ENCODE measurements at regions not wholly inside any gene's neighbourhood (a gene's known extent, or its start where the extent isn't known, plus 50 kb on each side); places are given as distances from the start of the nearest gene placed in this dataset.

GRCh38 chr4:11153171-11153750 lies 275.4 kb downstream of the HS3ST1 start:
- Histone ChIP-seq H4K8ac (ENCODE audit: extremely low read depth, insufficient read depth, low read length) (no peak overlapping the region), H3K9ac (replicated peaks in 1 of 4; ENCODE audit: extremely low read depth in 1 of 4, low read depth in 3 of 4, low read length in 3 of 4) (no peak overlapping the region), H3K27me3 (replicated peaks in 1 of 4; ENCODE audit: control insufficient read depth in 3 of 4, extremely low read depth in 1 of 4, insufficient read depth in 3 of 4, low read length in 3 of 4) (no peaks in the 10 kb centered on the region), H3K23ac (ENCODE audit: insufficient read length) (no peak overlapping the region), H3K4me2 (ENCODE audit: insufficient read depth in 1 of 2, low read depth in 2 of 2, low read length in 2 of 2) (no peak overlapping the region), H3K4ac (replicated peaks; ENCODE audit: insufficient read length, low read depth, low read length) (no peak overlapping the region), H3K4me1 (replicated peaks in 1 of 4; ENCODE audit: control insufficient read depth in 3 of 4, insufficient read depth in 4 of 4, low read length in 3 of 4) (peaks cover 0 to 15% (median 3%) of the 10 kb centered on the region in 4 experiments; a peak in 3 of 7 replicates), H3K4me3 (ENCODE audit: extremely low read depth in 1 of 4, insufficient read depth in 2 of 4, low read depth in 3 of 4, low read length in 4 of 4) (no peak overlapping the region), H3K79me1 (ENCODE audit: low read depth, low read length) (no peaks in the 10 kb centered on the region), H4K91ac (replicated peaks; ENCODE audit: insufficient read length, low read length) (no peak overlapping the region), H3K36me3 (ENCODE audit: control insufficient read depth in 2 of 4, insufficient read depth in 4 of 4, low read length in 3 of 4) (no peaks in the 10 kb centered on the region), H4K5ac (ENCODE audit: insufficient read length, low read depth, low read length) (no peak overlapping the region), H3K9me3 (ENCODE audit: insufficient read depth in 2 of 2, low read depth in 1 of 2, low read length in 1 of 2) (no peaks in the 10 kb centered on the region), H3K18ac (ENCODE audit: extremely low read depth, low read length) (no peak overlapping the region), H3K27ac (ENCODE audit: low read depth, low read length) (no peak overlapping the region), H2BK12ac (ENCODE audit: low read depth, low read length) (no peak overlapping the region), H2AK5ac (ENCODE audit: low read depth, low read length) (no peak overlapping the region), H2BK120ac (replicated peaks; ENCODE audit: low read depth, low read length) (no peak overlapping the region), H2BK20ac (ENCODE audit: low read length) (no peak overlapping the region), H3K23me2 (ENCODE audit: low read depth, low read length) (peaks cover 2% of the 10 kb centered on the region; the same call in 1 of the 2 replicates), H4K20me1 (replicated peaks in 1 of 2; ENCODE audit: control insufficient read depth in 1 of 2, insufficient read depth in 2 of 2, low read length in 2 of 2) (no peaks in the 10 kb centered on the region), H2BK15ac (ENCODE audit: low read length) (no peak overlapping the region), H3K79me2 (ENCODE audit: control insufficient read depth in 1 of 2, insufficient read depth in 2 of 2, low read length in 2 of 2) (no peaks in the 10 kb centered on the region), H3K14ac (ENCODE audit: insufficient read length) (no peak overlapping the region), H3K56ac (replicated peaks; ENCODE audit: insufficient read length, low read depth, low read length) (no peak overlapping the region), H2BK5ac (ENCODE audit: low read depth, low read length) (no peak overlapping the region), H2AFZ (ENCODE audit: low read length) (no peak overlapping the region)
- FAIRE-seq (no peak), DNase-seq (ENCODE audit: low read depth in 1 of 2, low spot score in 2 of 2) (no peak)
- ChIA-PET CTCF (ENCODE audit: partially characterized antibody) (interaction anchor here (1.1 kb wide), 1 partner anchor 65 kb away, joined by 3 read pairs; no protein-coding TSS in a partner anchor), POLR2A (ENCODE audit: partially characterized antibody) (no interaction called here)
- TF ChIP-seq SIRT6 (IDR thresholded peaks at IDR 0.05; ENCODE audit: low read length) (no peak), HDAC2 (IDR thresholded peaks at IDR 0.05; ENCODE audit: borderline replicate concordance in 1 of 2, low read depth in 2 of 2, low read length in 2 of 2) (no peak), TAF1 (IDR thresholded peaks at IDR 0.05; ENCODE audit: low read depth, low read length) (no peak), EZH2 (IDR thresholded peaks at IDR 0.05; ENCODE audit: low read depth, low read length, severe bottlenecking) (no peak), BRCA1 (IDR thresholded peaks at IDR 0.05; ENCODE audit: low read depth, low read length) (no peak), POLR2A (IDR thresholded peaks at IDR 0.05; ENCODE audit: control extremely low read depth in 1 of 2, low read depth in 2 of 2, low read length in 2 of 2) (no peak), SP1 (IDR thresholded peaks at IDR 0.05; ENCODE audit: low read depth, low read length) (no peak), SIX5 (IDR thresholded peaks at IDR 0.05; ENCODE audit: low read depth, low read length) (no peak), CBX5 (IDR thresholded peaks at IDR 0.05; ENCODE audit: low read depth, low read length) (no peak), BCL11A (IDR thresholded peaks at IDR 0.05; ENCODE audit: low read depth in 2 of 2, low read length in 2 of 2) (no peak), CTBP2 (IDR thresholded peaks at IDR 0.05; ENCODE audit: borderline replicate concordance, insufficient read depth, insufficient read length, low read length) (no peak), JUN (IDR thresholded peaks at IDR 0.05; ENCODE audit: low read depth, low read length) (no peak), CHD1 (IDR thresholded peaks at IDR 0.05; ENCODE audit: low read depth, low read length) (no peak)
- TF ChIP-seq, protein P1, sequence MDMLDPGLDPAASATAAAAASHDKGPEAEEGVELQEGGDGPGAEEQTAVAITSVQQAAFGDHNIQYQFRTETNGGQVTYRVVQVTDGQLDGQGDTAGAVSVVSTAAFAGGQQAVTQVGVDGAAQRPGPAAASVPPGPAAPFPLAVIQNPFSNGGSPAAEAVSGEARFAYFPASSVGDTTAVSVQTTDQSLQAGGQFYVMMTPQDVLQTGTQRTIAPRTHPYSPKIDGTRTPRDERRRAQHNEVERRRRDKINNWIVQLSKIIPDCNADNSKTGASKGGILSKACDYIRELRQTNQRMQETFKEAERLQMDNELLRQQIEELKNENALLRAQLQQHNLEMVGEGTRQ (IDR thresholded peaks at IDR 0.05; ENCODE audit: low read length), result no peak
- WGBS, 2 experiments (ENCODE audit: extremely low coverage in 1 of 2, insufficient coverage in 1 of 2, insufficient read length in 1 of 2, insufficient replicate concordance in 2 of 2, low coverage in 1 of 2, low lambda C conversion rate in 2 of 2, missing lambda C conversion rate in 1 of 2), result 93% methylated on average over 3 of the region's 3 CpGs; no CpG with 5 or more reads in 1 of the 2 experiments

Measured in H1 (cell line).